Naive thymus-derived CD4-positive, alpha-beta T cell (primary cell): ENCODE measurements at regions not wholly inside any gene's neighbourhood (a gene's known extent, or its start where the extent isn't known, plus 50 kb on each side); places are given as distances from the start of the nearest gene placed in this dataset.

Experiments
- ATAC-seq: fragments of 150-1000 bp; cut with Tn5 transposase; 2 replicates; pipeline ENCODE4 v1.10.0; 2021; ENCODE audit warnings: mild to moderate bottlenecking, moderate library complexity
- CTCF ChIA-PET: fragments of 350-600 bp; sonication (Branson Sonifier 250); formaldehyde crosslinking; loops from one replicate; lab custom pipeline; 2021; ENCODE audit warnings: antibody characterized with exemption; lab: Charles Lee
- POLR2A ChIA-PET: fragments of 350-600 bp; sonication (Branson Sonifier 250); formaldehyde crosslinking; loops from one replicate; lab custom pipeline; 2021; ENCODE audit warnings: antibody characterized with exemption, inconsistent platforms; lab: Charles Lee
- DNase-seq, 9 donors: peaks; one replicate each; pipeline versions ENCODE4 v3.0.0 to v3.0.0-alpha.2; 2020 to 2022; ENCODE audit warnings: mixed read lengths in 1 of 9
- H3K27ac ChIP-seq: one replicate; pipeline ENCODE4 v1.7.0; 2013; ENCODE audit warnings: mild to moderate bottlenecking, low read depth, low read length, moderate library complexity
- H3K27me3 ChIP-seq, 2 donors: one replicate each; pipeline ENCODE4 v1.7.0; 2013; ENCODE audit warnings: low read length in 2 of 2, mild to moderate bottlenecking in 2 of 2, moderate library complexity in 2 of 2; ENCODE audit not compliant: control insufficient read depth in 2 of 2, insufficient read depth in 2 of 2
- H3K36me3 ChIP-seq, 3 experiments: 1 replicate in 2 of 3; 2 replicates in 1 of 3; pipeline ENCODE4 v1.7.0; 2013; ENCODE audit warnings: low read length in 3 of 3, mild to moderate bottlenecking in 3 of 3, moderate library complexity in 1 of 3; ENCODE audit not compliant: insufficient read depth in 3 of 3, control insufficient read depth in 2 of 3
- H3K4me1 ChIP-seq, 2 donors: one replicate each; pipeline ENCODE4 v1.7.0; 2013; ENCODE audit warnings: low read length in 2 of 2, mild to moderate bottlenecking in 2 of 2, moderate library complexity in 1 of 2; ENCODE audit not compliant: control insufficient read depth in 2 of 2, insufficient read depth in 2 of 2
- H3K4me3 ChIP-seq: 2 replicates; pipeline ENCODE4 v1.7.0; 2013; ENCODE audit warnings: mild to moderate bottlenecking, low read length
- H3K9me3 ChIP-seq, 3 experiments: 1 replicate in 2 of 3; 2 replicates in 1 of 3; pipeline ENCODE4 v1.7.0; 2013; ENCODE audit warnings: low read length in 3 of 3; ENCODE audit not compliant: control insufficient read depth in 2 of 3
- H3K27ac Mint-ChIP-seq, 9 donors: one replicate each; pipeline ENCODE4 v1.8.0; 2020 to 2022; ENCODE audit warnings: mixed read lengths in 9 of 9, mild to moderate bottlenecking in 8 of 9, moderate library complexity in 5 of 9, inconsistent platforms in 2 of 9
- H3K27me3 Mint-ChIP-seq, 5 donors: one replicate each; pipeline ENCODE4 v1.8.0; 2021 to 2022; ENCODE audit warnings: mixed read lengths in 5 of 5, mild to moderate bottlenecking in 1 of 5
- H3K36me3 Mint-ChIP-seq, 5 donors: one replicate each; pipeline ENCODE4 v1.8.0; 2020 to 2022; ENCODE audit warnings: mixed read lengths in 5 of 5, mild to moderate bottlenecking in 3 of 5, inconsistent platforms in 1 of 5
- H3K4me1 Mint-ChIP-seq, 7 donors: one replicate each; pipeline ENCODE4 v1.8.0; 2020 to 2022; ENCODE audit warnings: mixed read lengths in 7 of 7, mild to moderate bottlenecking in 3 of 7, inconsistent platforms in 1 of 7
- H3K4me3 Mint-ChIP-seq, 10 donors: one replicate each; pipeline ENCODE4 v1.8.0; 2020 to 2022; ENCODE audit warnings: mild to moderate bottlenecking in 10 of 10, mixed read lengths in 10 of 10, moderate library complexity in 6 of 10, inconsistent platforms in 2 of 10
- H3K9me3 Mint-ChIP-seq, 11 donors: one replicate each; pipeline ENCODE4 v1.8.0; 2020 to 2022; ENCODE audit warnings: mixed read lengths in 11 of 11, mild to moderate bottlenecking in 4 of 11, inconsistent platforms in 1 of 11, moderate library complexity in 1 of 11
- intact Hi-C, 2 donors: fragments of 100-400 bp; cut with micrococcal nuclease; formaldehyde crosslinking; loops; one replicate each; pipeline ENCODE4 v1.15.1; 2023

- DNase-seq (no peak), ATAC-seq (no peak)
- H3K4me3 ChIP-seq: no peak overlapping the region
- Mint-ChIP-seq H3K4me1 (no peaks in the 10 kb centered on the region), H3K27me3 (peaks cover 0 to 13% (median 8%) of the 10 kb centered on the region in 5 donors), H3K4me3 (no peak overlapping the region), H3K36me3 (no peaks in the 10 kb centered on the region), H3K27ac (no peak overlapping the region), H3K9me3 (peaks cover 0 to 3% (median 0%) of the 10 kb centered on the region in 11 donors)
- no peaks in the 10 kb centered on the region for H3K4me1 ChIP-seq
- no peak overlapping the region for H3K27ac ChIP-seq
- ChIA-PET POLR2A (no interaction called here), CTCF (no interaction called here)
- H3K36me3 ChIP-seq: no peaks in the 10 kb centered on the region
- no peaks in the 10 kb centered on the region for H3K27me3 ChIP-seq
- H3K9me3 ChIP-seq: no peaks in the 10 kb centered on the region
- intact Hi-C loops: no loop called here
These were observed 324.2 kb downstream of the SH2D4B start for GRCh38 chr10:80861882-80862281.

GRCh38 chr10:80870282-80870681, 332.6 kb downstream of the SH2D4B start:
- no peak overlapping the region for H3K4me3 Mint-ChIP-seq
- CTCF ChIA-PET: no interaction called here
- no peak overlapping the region for H3K27ac Mint-ChIP-seq

GRCh38 chr10:80871083-80871482, 333.4 kb downstream of the SH2D4B start:
- Mint-ChIP-seq H3K4me1 (no peaks in the 10 kb centered on the region), H3K27ac (no peak overlapping the region), H3K36me3 (no peaks in the 10 kb centered on the region), H3K4me3 (no peak overlapping the region), H3K9me3 (peaks cover 0 to 29% (median 10%) of the 10 kb centered on the region in 11 donors), H3K27me3 (peaks cover 0 to 25% (median 17%) of the 10 kb centered on the region in 5 donors)
- H3K9me3 ChIP-seq: no peaks in the 10 kb centered on the region
- intact Hi-C loops: no loop called here
- H3K4me1 ChIP-seq: no peaks in the 10 kb centered on the region
- no peaks in the 10 kb centered on the region for H3K27me3 ChIP-seq
- CTCF ChIA-PET: no interaction called here
- no peak overlapping the region for H3K27ac ChIP-seq
- no peaks in the 10 kb centered on the region for H3K36me3 ChIP-seq
- no peak overlapping the region for H3K4me3 ChIP-seq
- no peak for DNase-seq
- ATAC-seq: no peak
- POLR2A ChIA-PET: no interaction called here

More at GRCh38 chr10:80870282-80870681, 332.6 kb downstream of the SH2D4B start:
- DNase-seq: no peak
- Histone ChIP-seq H3K27me3 (no peaks in the 10 kb centered on the region), H3K4me3 (no peak overlapping the region), H3K4me1 (no peaks in the 10 kb centered on the region), H3K27ac (no peak overlapping the region), H3K9me3 (no peaks in the 10 kb centered on the region), H3K36me3 (no peaks in the 10 kb centered on the region)
- Mint-ChIP-seq H3K9me3 (peaks cover 0 to 29% (median 10%) of the 10 kb centered on the region in 11 donors), H3K27me3 (peaks cover 0 to 25% (median 21%) of the 10 kb centered on the region in 5 donors), H3K4me1 (no peaks in the 10 kb centered on the region), H3K36me3 (no peaks in the 10 kb centered on the region)
- no peak for ATAC-seq
- intact Hi-C loops: no loop called here
- POLR2A ChIA-PET: no interaction called here

- ChIA-PET CTCF (no interaction called here), POLR2A (no interaction called here)
- Histone ChIP-seq H3K9me3 (no peaks in the 10 kb centered on the region), H3K36me3 (no peaks in the 10 kb centered on the region), H3K4me3 (no peak overlapping the region), H3K27ac (no peak overlapping the region), H3K27me3 (no peaks in the 10 kb centered on the region), H3K4me1 (no peaks in the 10 kb centered on the region)
- no peaks in the 10 kb centered on the region for H3K36me3 Mint-ChIP-seq
- peaks cover 0 to 18% (median 1%) of the 10 kb centered on the region in 11 donors for H3K9me3 Mint-ChIP-seq
- no peak overlapping the region for H3K4me3 Mint-ChIP-seq
- ATAC-seq: no peak
- no peak overlapping the region for H3K27ac Mint-ChIP-seq
- intact Hi-C loops: no loop called here
- no peak for DNase-seq
- H3K4me1 Mint-ChIP-seq: no peaks in the 10 kb centered on the region
- peaks cover 0 to 32% (median 15%) of the 10 kb centered on the region in 5 donors for H3K27me3 Mint-ChIP-seq
These were observed 340.6 kb downstream of the SH2D4B start for GRCh38 chr10:80878330-80878729.

GRCh38 chr10:80890146-80890545, 352.4 kb downstream of the SH2D4B start:
- Histone ChIP-seq H3K27ac (no peak overlapping the region), H3K4me3 (no peak overlapping the region), H3K27me3 (no peaks in the 10 kb centered on the region), H3K36me3 (no peaks in the 10 kb centered on the region), H3K9me3 (no peaks in the 10 kb centered on the region), H3K4me1 (no peaks in the 10 kb centered on the region)
- Mint-ChIP-seq H3K27ac (no peak overlapping the region), H3K27me3 (no peaks in the 10 kb centered on the region), H3K4me1 (peaks cover 0 to 11% (median 5%) of the 10 kb centered on the region in 7 donors), H3K36me3 (no peaks in the 10 kb centered on the region), H3K4me3 (no peak overlapping the region), H3K9me3 (peaks cover 0 to 6% (median 0%) of the 10 kb centered on the region in 11 donors)
- intact Hi-C loops: no loop called here
- POLR2A ChIA-PET: no interaction called here
- DNase-seq (no peak), ATAC-seq (no peak)
- CTCF ChIA-PET: interaction anchor here (0.7 kb wide), 1 partner anchor 10 kb away, joined by 3 read pairs; no protein-coding TSS in a partner anchor

GRCh38 chr10:80893256-80893655, 355.6 kb downstream of the SH2D4B start:
- ATAC-seq: no peak
- no peak for DNase-seq
- H3K27me3 Mint-ChIP-seq: no peaks in the 10 kb centered on the region
- peaks cover 0 to 11% (median 5%) of the 10 kb centered on the region in 7 donors for H3K4me1 Mint-ChIP-seq
- no peaks in the 10 kb centered on the region for H3K4me1 ChIP-seq
- no peak overlapping the region for H3K4me3 Mint-ChIP-seq
- ChIA-PET CTCF (no interaction called here), POLR2A (no interaction called here)
- H3K27ac Mint-ChIP-seq: no peak overlapping the region
- H3K9me3 ChIP-seq: no peaks in the 10 kb centered on the region
- H3K36me3 Mint-ChIP-seq: no peaks in the 10 kb centered on the region
- no peak overlapping the region for H3K27ac ChIP-seq
- no peak overlapping the region for H3K4me3 ChIP-seq
- intact Hi-C loops: no loop called here
- H3K36me3 ChIP-seq: no peaks in the 10 kb centered on the region
- H3K27me3 ChIP-seq: no peaks in the 10 kb centered on the region
- H3K9me3 Mint-ChIP-seq: no peaks in the 10 kb centered on the region

GRCh38 chr10:80894311-80894791, 356.6 kb downstream of the SH2D4B start:
- DNase-seq: no peak
- intact Hi-C loops: no loop called here
- no peaks in the 10 kb centered on the region for H3K9me3 Mint-ChIP-seq
- Histone ChIP-seq H3K27me3 (no peaks in the 10 kb centered on the region), H3K9me3 (no peaks in the 10 kb centered on the region), H3K4me3 (no peak overlapping the region), H3K36me3 (no peaks in the 10 kb centered on the region), H3K4me1 (no peaks in the 10 kb centered on the region), H3K27ac (no peak overlapping the region)
- peaks cover 0 to 1% (median 0%) of the 10 kb centered on the region in 5 donors for H3K27me3 Mint-ChIP-seq
- no peaks in the 10 kb centered on the region for H3K36me3 Mint-ChIP-seq
- no peak overlapping the region for H3K27ac Mint-ChIP-seq
- peak overlapping the region in 1 of 10 donors; percentile 12 for H3K4me3 Mint-ChIP-seq
- ChIA-PET CTCF (no interaction called here), POLR2A (no interaction called here)
- peaks cover 0 to 11% (median 5%) of the 10 kb centered on the region in 7 donors for H3K4me1 Mint-ChIP-seq
- no peak for ATAC-seq
